ENCODE measurements at regions not wholly inside any gene's neighbourhood (a gene's known extent, or its start where the extent isn't known, plus 50 kb on each side); places are given as distances from the start of the nearest gene placed in this dataset.

- H3K36me3 Mint-ChIP-seq (ENCODE audit: low read depth) = no peaks in the 10 kb centered on the region
- CTCF ChIA-PET = no interaction called here
- H3K27me3 Mint-ChIP-seq = no peaks in the 10 kb centered on the region
- no peak overlapping the region for H3K27ac Mint-ChIP-seq
- no peak overlapping the region for H3K4me3 Mint-ChIP-seq
- no peaks in the 10 kb centered on the region for H3K4me1 Mint-ChIP-seq (ENCODE audit: low read depth)
- peaks cover 4% of the 10 kb centered on the region for H3K9me3 Mint-ChIP-seq
- DNase-seq = no peak
- no peak for TF ChIP-seq CTCF (IDR thresholded peaks at IDR 0.05)
- POLR2A ChIA-PET = no interaction called here
- no peak for ATAC-seq
- intact Hi-C loops (cut with micrococcal nuclease) = no loop called here
These were observed 327.3 kb upstream of the CDH6 start for GRCh38 chr5:30866142-30866541.

GRCh38 chr5:30856242-30856641 lies 337.2 kb upstream of the CDH6 start:
- Mint-ChIP-seq H3K27ac (no peak overlapping the region), H3K9me3 (peaks cover 2% of the 10 kb centered on the region), H3K4me1 (ENCODE audit: low read depth) (no peaks in the 10 kb centered on the region), H3K36me3 (ENCODE audit: low read depth) (no peaks in the 10 kb centered on the region), H3K27me3 (no peaks in the 10 kb centered on the region), H3K4me3 (no peak overlapping the region)
- intact Hi-C loops (cut with micrococcal nuclease) = no loop called here
- ChIA-PET POLR2A (no interaction called here), CTCF (no interaction called here)
- no peak for TF ChIP-seq CTCF (IDR thresholded peaks at IDR 0.05)
- DNase-seq (no peak), ATAC-seq (no peak)

DNA sequence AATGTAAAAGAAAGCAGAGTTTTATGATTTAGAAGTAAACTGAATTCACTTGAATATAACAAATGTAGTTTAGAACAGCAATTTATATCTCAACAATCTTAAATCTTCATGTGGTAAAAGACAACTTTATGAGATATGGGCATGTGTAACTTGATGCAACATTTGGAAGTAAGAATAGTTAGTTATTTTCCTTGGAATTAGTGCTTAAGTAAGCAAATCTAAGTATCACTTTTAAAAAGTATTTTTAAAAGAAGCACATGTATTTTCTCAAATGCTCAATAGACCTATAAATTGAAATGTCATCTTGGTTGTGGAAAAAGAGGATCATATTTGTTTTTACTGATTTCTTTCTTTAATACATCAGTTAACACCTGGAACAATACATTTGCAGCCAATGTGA lies 340.3 kb upstream of the CDH6 start:
- ChIA-PET POLR2A (no interaction called here), CTCF (no interaction called here)
- intact Hi-C loops (cut with micrococcal nuclease) = no loop called here
- peaks cover 4% of the 10 kb centered on the region for H3K9me3 Mint-ChIP-seq
- no peak for TF ChIP-seq CTCF (IDR thresholded peaks at IDR 0.05)
- no peak for DNase-seq
- H3K36me3 Mint-ChIP-seq (ENCODE audit: low read depth) = no peaks in the 10 kb centered on the region
- no peak overlapping the region for H3K4me3 Mint-ChIP-seq
- ATAC-seq = no peak
- H3K27ac Mint-ChIP-seq = no peak overlapping the region
- no peaks in the 10 kb centered on the region for H3K4me1 Mint-ChIP-seq (ENCODE audit: low read depth)
- no peaks in the 10 kb centered on the region for H3K27me3 Mint-ChIP-seq

GRCh38 chr5:30850866-30851265 lies 342.6 kb upstream of the CDH6 start:
- CTCF ChIA-PET = no interaction called here

More at GRCh38 chr5:30850866-30851265, 342.6 kb upstream of the CDH6 start:
- H3K27ac Mint-ChIP-seq = no peak overlapping the region
- peaks cover 4% of the 10 kb centered on the region for H3K9me3 Mint-ChIP-seq
- DNase-seq (no peak), ATAC-seq (no peak)
- no peaks in the 10 kb centered on the region for H3K4me1 Mint-ChIP-seq (ENCODE audit: low read depth)
- H3K27me3 Mint-ChIP-seq = no peaks in the 10 kb centered on the region
- no peak for TF ChIP-seq CTCF (IDR thresholded peaks at IDR 0.05)
- H3K4me3 Mint-ChIP-seq = no peak overlapping the region
- no peaks in the 10 kb centered on the region for H3K36me3 Mint-ChIP-seq (ENCODE audit: low read depth)
- intact Hi-C loops (cut with micrococcal nuclease) = no loop called here
- POLR2A ChIA-PET = no interaction called here
